IMR-90 (cell line): ENCODE measurements at regions not wholly inside any gene's neighbourhood (a gene's known extent, or its start where the extent isn't known, plus 50 kb on each side); places are given as distances from the start of the nearest gene placed in this dataset.

Experiments
- ATAC-seq: fragments of 200-7000 bp; cut with Tn5 transposase; 2 replicates; pipeline ENCODE4 v1.9.1; 2020; ENCODE audit warnings: low read depth, mild to moderate bottlenecking, moderate library complexity
- BruUV-seq: library from RNA; stranded (reverse); fragments of 400-500 nt; replicated peaks from 2 replicates; lab custom pipeline; 2021; lab: Mats Ljungman, UMichigan
- CTCF ChIA-PET: fragments of 300-600 bp; formaldehyde crosslinking; extraction: SDS; loops from one replicate; lab custom pipeline; 2021; ENCODE audit warnings: antibody characterized with exemption; lab: Yijun Ruan, JAX
- POLR2A ChIA-PET: fragments of 300-600 bp; sonication (Branson Sonifier 250); formaldehyde crosslinking; loops from one replicate; lab custom pipeline; 2022; ENCODE audit warnings: antibody characterized with exemption; ENCODE audit not compliant: unreplicated experiment; lab: Charles Lee
- DNase-seq: peaks from one replicate; pipeline ENCODE4 v3.0.0; 2013
- H2AFZ ChIP-seq: replicated peaks from 2 replicates; pipeline ENCODE3; 2013; ENCODE audit warnings: low read length, mild to moderate bottlenecking; ENCODE audit not compliant: poor library complexity
- H2AK5ac ChIP-seq: 2 replicates; pipeline ENCODE4 v1.6.1; 2013; ENCODE audit warnings: low read depth, low read length, inconsistent platforms
- H2AK9ac ChIP-seq: replicated peaks from 2 replicates; pipeline ENCODE3; 2013; ENCODE audit warnings: mild to moderate bottlenecking, low read depth, low read length, moderate library complexity; ENCODE audit not compliant: poor library complexity
- H2BK120ac ChIP-seq: 2 replicates; pipeline ENCODE4 v1.6.1; 2013; ENCODE audit warnings: low read depth, low read length, inconsistent platforms
- H2BK15ac ChIP-seq: 3 replicates; pipeline ENCODE4 v1.6.1; 2013; ENCODE audit warnings: low read depth, low read length, inconsistent platforms
- H2BK20ac ChIP-seq: 2 replicates; pipeline ENCODE4 v1.6.1; 2013; ENCODE audit warnings: low read depth, mild to moderate bottlenecking, inconsistent platforms, low read length, moderate library complexity
- H2BK5ac ChIP-seq: 2 replicates; pipeline ENCODE4 v1.6.1; 2013; ENCODE audit warnings: mild to moderate bottlenecking, low read depth, low read length, inconsistent platforms; ENCODE audit not compliant: poor library complexity, severe bottlenecking
- H3K14ac ChIP-seq: replicated peaks from 2 replicates; pipeline ENCODE4 v1.6.1; 2013; ENCODE audit warnings: low read depth, low read length, inconsistent platforms
- H3K18ac ChIP-seq: 2 replicates; pipeline ENCODE4 v1.6.1; 2013; ENCODE audit warnings: low read depth, low read length, control low read depth
- H3K23ac ChIP-seq: 2 replicates; pipeline ENCODE4 v1.6.1; 2013; ENCODE audit warnings: low read depth, low read length, inconsistent platforms
- H3K27ac ChIP-seq: 2 replicates; pipeline ENCODE4 v1.5.1; 2013; ENCODE audit warnings: mild to moderate bottlenecking, control low read depth, low read length; ENCODE audit not compliant: insufficient read depth
- H3K27me3 ChIP-seq: 2 replicates; pipeline ENCODE4 v1.6.1; 2013; ENCODE audit warnings: low read length; ENCODE audit not compliant: control insufficient read depth, insufficient read depth
- H3K36me3 ChIP-seq: 2 replicates; pipeline ENCODE4 v1.6.1; 2013; ENCODE audit warnings: low read length, mixed read lengths; ENCODE audit not compliant: control insufficient read depth, insufficient read depth
- H3K4ac ChIP-seq: 2 replicates; pipeline ENCODE4 v1.6.1; 2013; ENCODE audit warnings: low read depth, low read length, inconsistent platforms
- H3K4me1 ChIP-seq: 2 replicates; pipeline ENCODE4 v1.6.1; 2013; ENCODE audit warnings: low read length, mixed read lengths; ENCODE audit not compliant: control insufficient read depth, insufficient read depth
- H3K4me2 ChIP-seq: 2 replicates; pipeline ENCODE4 v1.6.1; 2013; ENCODE audit warnings: low read depth, mild to moderate bottlenecking, control low read depth, low read length, moderate library complexity
- H3K4me3 ChIP-seq: 2 replicates; pipeline ENCODE4 v1.5.1; 2013; ENCODE audit warnings: low read depth, mild to moderate bottlenecking, control low read depth, low read length, moderate library complexity; ENCODE audit not compliant: insufficient read depth
- H3K56ac ChIP-seq: 2 replicates; pipeline ENCODE4 v1.6.1; 2013; ENCODE audit warnings: low read length, inconsistent platforms; ENCODE audit not compliant: insufficient read depth; ENCODE audit errors: extremely low read depth
- H3K79me1 ChIP-seq, 2 experiments: 2 replicates each; pipeline ENCODE4 v1.6.1; 2013; ENCODE audit warnings: low read length in 2 of 2, inconsistent platforms in 1 of 2, low read depth in 1 of 2
- H3K9ac ChIP-seq: 2 replicates; pipeline ENCODE4 v1.6.1; 2013; ENCODE audit warnings: low read depth, low read length, control low read depth
- H3K9me1 ChIP-seq: 2 replicates; pipeline ENCODE4 v1.6.1; 2013; ENCODE audit warnings: low read length, inconsistent platforms; ENCODE audit not compliant: insufficient read depth
- H3K9me3 ChIP-seq: 2 replicates; pipeline ENCODE4 v1.6.1; 2013; ENCODE audit warnings: low read length; ENCODE audit not compliant: control insufficient read depth, insufficient read depth
- H4K20me1 ChIP-seq: 2 replicates; pipeline ENCODE4 v1.6.1; 2013; ENCODE audit warnings: low read length, inconsistent platforms; ENCODE audit not compliant: insufficient read depth
- H4K5ac ChIP-seq: 2 replicates; pipeline ENCODE4 v1.6.1; 2013; ENCODE audit warnings: mild to moderate bottlenecking, low read depth, low read length, control low read depth
- H4K8ac ChIP-seq, 2 experiments: 2 replicates each; pipeline ENCODE4 v1.6.1; 2013; ENCODE audit warnings: low read depth in 2 of 2, low read length in 2 of 2, control low read depth in 1 of 2, inconsistent platforms in 1 of 2
- H4K91ac ChIP-seq: 2 replicates; pipeline ENCODE4 v1.6.1; 2013; ENCODE audit warnings: low read depth, low read length, inconsistent platforms; ENCODE audit not compliant: insufficient read depth
- BHLHE40 ChIP-seq: fragments of 150-350 bp; IDR thresholded peaks from 2 replicates; pipeline ENCODE4 v1.6.1; 2016; ENCODE audit warnings: mild to moderate bottlenecking, low read depth, low read length
- CEBPB ChIP-seq: IDR thresholded peaks from 2 replicates; pipeline ENCODE4 v1.6.1; 2012; ENCODE audit warnings: low read depth, low read length, improper control_type of control experiment
- CHD1 ChIP-seq: IDR thresholded peaks from 2 replicates; pipeline ENCODE4 v1.6.1; 2012; ENCODE audit warnings: low read depth, low read length, improper control_type of control experiment
- FOS ChIP-seq: fragments of 150-350 bp; IDR thresholded peaks from 2 replicates; pipeline ENCODE4 v1.6.1; 2016; ENCODE audit warnings: low read depth, low read length
- MAFK ChIP-seq: IDR thresholded peaks from 2 replicates; pipeline ENCODE4 v1.6.1; 2012; ENCODE audit warnings: low read depth, low read length, improper control_type of control experiment
- MAZ ChIP-seq: IDR thresholded peaks from 2 replicates; pipeline ENCODE4 v1.6.1; 2012; ENCODE audit warnings: low read depth, mild to moderate bottlenecking, low read length, improper control_type of control experiment, moderate library complexity, borderline replicate concordance
- MXI1 ChIP-seq: IDR thresholded peaks from 2 replicates; pipeline ENCODE4 v1.6.1; 2012; ENCODE audit warnings: low read depth, mild to moderate bottlenecking, low read length, moderate library complexity, borderline replicate concordance
- NFE2L2 ChIP-seq: fragments of 150-350 bp; IDR thresholded peaks from 2 replicates; pipeline ENCODE4 v1.6.1; 2016; ENCODE audit warnings: low read depth, mild to moderate bottlenecking, low read length
- POLR2A ChIP-seq: IDR thresholded peaks from 2 replicates; pipeline ENCODE4 v1.6.1; 2012; ENCODE audit warnings: mild to moderate bottlenecking, low read depth, low read length
- RAD21 ChIP-seq: IDR thresholded peaks from 2 replicates; pipeline ENCODE4 v1.6.1; 2012; ENCODE audit warnings: low read length, improper control_type of control experiment
- RCOR1 ChIP-seq: IDR thresholded peaks from 2 replicates; pipeline ENCODE4 v1.6.1; 2012; ENCODE audit warnings: mild to moderate bottlenecking, low read length, improper control_type of control experiment; ENCODE audit not compliant: insufficient replicate concordance
- RFX5 ChIP-seq: IDR thresholded peaks from 2 replicates; pipeline ENCODE4 v1.8.0; 2012; ENCODE audit warnings: low read depth, mild to moderate bottlenecking, low read length, moderate library complexity
- SMC3 ChIP-seq: fragments of 150-350 bp; IDR thresholded peaks from 2 replicates; pipeline ENCODE4 v1.6.1; 2016; ENCODE audit warnings: low read depth, mild to moderate bottlenecking, antibody characterized with exemption, low read length, moderate library complexity
- WGBS, 2 experiments: methylation state at CpG; one replicate each; pipeline versions ENCODE4 v1.1.5 to v1.1.7; 2013; ENCODE audit warnings: missing lambda C conversion rate in 2 of 2; ENCODE audit not compliant: insufficient read length in 1 of 2; ENCODE audit errors: extremely low coverage in 2 of 2; 5-methylcytosine and 5-hydroxymethylcytosine counted together
- dilution Hi-C: fragments of 300-500 bp; cut with HindIII; formaldehyde crosslinking; loops from one replicate; pipeline ENCODE4 v1.14.3; 2018; ENCODE audit warnings: low sequenced_read_pairs; ENCODE audit not compliant: unreplicated experiment
- in situ Hi-C: fragments of 300-500 bp; cut with MboI; formaldehyde crosslinking; loops from 3 replicates; pipeline ENCODE4 v1.14.3; 2019; ENCODE audit warnings: low sequenced_read_pairs, inconsistent platforms, mixed read lengths
- intact Hi-C: fragments of 100-400 bp; cut with micrococcal nuclease; formaldehyde crosslinking; loops from 2 replicates; pipeline ENCODE4 v1.10.0; 2022
- TF ChIP-seq, protein P1 (sequence below): fragments of 150-350 bp; IDR thresholded peaks from 2 replicates; pipeline ENCODE4 v1.6.1; 2016; ENCODE audit warnings: low read depth, mild to moderate bottlenecking, low read length, moderate library complexity, borderline replicate concordance
- TF ChIP-seq, protein P2 (sequence below): conservative IDR thresholded peaks from 2 replicates; pipeline ENCODE4 v1.5.1; 2012; ENCODE audit warnings: mild to moderate bottlenecking, low read depth, low read length, improper control_type of control experiment

- Histone ChIP-seq H2BK15ac (no peak overlapping the region), H3K23ac (no peak overlapping the region), H4K5ac (no peak overlapping the region), H3K14ac (no peak overlapping the region), H4K91ac (no peak overlapping the region), H3K36me3 (no peaks in the 10 kb centered on the region), H2BK120ac (no peak overlapping the region), H3K9me3 (no peaks in the 10 kb centered on the region), H2AK5ac (no peak overlapping the region), H4K20me1 (no peaks in the 10 kb centered on the region), H3K27me3 (no peaks in the 10 kb centered on the region), H3K4ac (no peak overlapping the region), H3K56ac (no peak overlapping the region), H2AK9ac (no peak overlapping the region), H3K9ac (no peak overlapping the region), H3K4me3 (no peak overlapping the region), H3K4me2 (no peak overlapping the region), H2BK20ac (no peak overlapping the region), H3K4me1 (no peaks in the 10 kb centered on the region), H3K27ac (no peak overlapping the region), H3K18ac (no peak overlapping the region; the same call in 1 of the 2 replicates), H4K8ac (no peak overlapping the region), H3K9me1 (no peaks in the 10 kb centered on the region), H2BK5ac (no peak overlapping the region), H3K79me1 (no peaks in the 10 kb centered on the region), H2AFZ (no peak overlapping the region)
- CTCF ChIA-PET, result interaction anchor here (0.5 to 0.6 kb wide), 2 partner anchors 27 to 348 kb away, joined by 3 read pairs; no protein-coding TSS in a partner anchor
- peak; percentile 18 for DNase-seq
- POLR2A ChIA-PET, result no interaction called here
- in situ Hi-C loops (no loop called here), intact Hi-C loops (no loop called here), dilution Hi-C loops (no loop called here)
- WGBS, 2 experiments, result 67% methylated on average over 1 of the region's 4 CpGs; no CpG with 5 or more reads in 1 of the 2 experiments
- BruUV-seq, result no TSS peak
- ATAC-seq, result peak; percentile 17; the same call in 1 of the 2 replicates
- TF ChIP-seq RAD21 (no peak), FOS (no peak), BHLHE40 (no peak), MXI1 (no peak), MAZ (no peak), CEBPB (no peak), RCOR1 (no peak), RFX5 (no peak), CHD1 (no peak), MAFK (no peak), POLR2A (no peak), NFE2L2 (no peak), SMC3 (no peak)
- TF ChIP-seq, protein P1, sequence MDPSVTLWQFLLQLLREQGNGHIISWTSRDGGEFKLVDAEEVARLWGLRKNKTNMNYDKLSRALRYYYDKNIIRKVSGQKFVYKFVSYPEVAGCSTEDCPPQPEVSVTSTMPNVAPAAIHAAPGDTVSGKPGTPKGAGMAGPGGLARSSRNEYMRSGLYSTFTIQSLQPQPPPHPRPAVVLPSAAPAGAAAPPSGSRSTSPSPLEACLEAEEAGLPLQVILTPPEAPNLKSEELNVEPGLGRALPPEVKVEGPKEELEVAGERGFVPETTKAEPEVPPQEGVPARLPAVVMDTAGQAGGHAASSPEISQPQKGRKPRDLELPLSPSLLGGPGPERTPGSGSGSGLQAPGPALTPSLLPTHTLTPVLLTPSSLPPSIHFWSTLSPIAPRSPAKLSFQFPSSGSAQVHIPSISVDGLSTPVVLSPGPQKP, result no peak
- TF ChIP-seq, protein P2, sequence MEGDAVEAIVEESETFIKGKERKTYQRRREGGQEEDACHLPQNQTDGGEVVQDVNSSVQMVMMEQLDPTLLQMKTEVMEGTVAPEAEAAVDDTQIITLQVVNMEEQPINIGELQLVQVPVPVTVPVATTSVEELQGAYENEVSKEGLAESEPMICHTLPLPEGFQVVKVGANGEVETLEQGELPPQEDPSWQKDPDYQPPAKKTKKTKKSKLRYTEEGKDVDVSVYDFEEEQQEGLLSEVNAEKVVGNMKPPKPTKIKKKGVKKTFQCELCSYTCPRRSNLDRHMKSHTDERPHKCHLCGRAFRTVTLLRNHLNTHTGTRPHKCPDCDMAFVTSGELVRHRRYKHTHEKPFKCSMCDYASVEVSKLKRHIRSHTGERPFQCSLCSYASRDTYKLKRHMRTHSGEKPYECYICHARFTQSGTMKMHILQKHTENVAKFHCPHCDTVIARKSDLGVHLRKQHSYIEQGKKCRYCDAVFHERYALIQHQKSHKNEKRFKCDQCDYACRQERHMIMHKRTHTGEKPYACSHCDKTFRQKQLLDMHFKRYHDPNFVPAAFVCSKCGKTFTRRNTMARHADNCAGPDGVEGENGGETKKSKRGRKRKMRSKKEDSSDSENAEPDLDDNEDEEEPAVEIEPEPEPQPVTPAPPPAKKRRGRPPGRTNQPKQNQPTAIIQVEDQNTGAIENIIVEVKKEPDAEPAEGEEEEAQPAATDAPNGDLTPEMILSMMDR, result no peak
Observed at GRCh38 chr1:218778257-218779126, 395.2 kb upstream of the LYPLAL1 start.
